ENCODE measurements at regions not wholly inside any gene's neighbourhood (a gene's known extent, or its start where the extent isn't known, plus 50 kb on each side); places are given as distances from the start of the nearest gene placed in this dataset.

DNA sequence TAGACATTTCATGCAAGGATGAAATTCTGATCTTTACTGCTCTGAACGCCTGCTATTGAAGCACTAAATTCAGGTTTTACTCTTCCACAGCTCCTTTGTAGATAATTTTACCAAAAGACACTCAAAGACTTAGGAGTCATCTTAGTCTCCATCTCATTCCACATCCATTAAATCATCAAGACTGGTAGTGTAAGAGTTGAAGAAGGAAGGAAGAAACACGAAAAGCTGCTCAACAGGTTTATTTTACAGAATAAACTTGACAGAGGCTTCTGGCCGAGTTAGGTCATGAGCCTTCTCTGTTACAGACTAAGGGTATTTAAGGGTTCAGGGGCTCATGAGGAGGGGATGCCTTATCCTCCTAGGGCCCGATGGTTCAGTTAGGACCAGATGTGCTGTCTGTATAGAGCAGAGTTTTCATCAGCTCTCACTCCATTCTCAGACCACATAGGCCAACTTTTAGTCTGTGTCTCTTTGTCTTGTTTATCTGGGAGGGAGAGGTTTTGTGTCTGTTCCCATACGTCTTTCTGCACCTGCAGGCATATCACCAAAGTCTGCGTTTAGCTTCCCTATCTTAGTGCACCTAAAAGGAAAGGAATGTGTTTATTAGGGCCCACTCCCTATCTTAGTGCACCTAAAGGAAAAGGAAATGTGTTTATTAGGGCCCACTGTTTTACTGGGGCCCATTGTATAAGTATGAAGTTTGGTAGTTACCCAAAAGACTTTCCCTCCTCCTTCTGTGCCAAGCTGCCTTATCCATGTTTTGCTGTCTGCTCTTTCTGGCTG is 57.4 kb upstream of the RGS18 start:
- intact Hi-C loops (cut with micrococcal nuclease; ENCODE audit: unreplicated experiment) = no loop called here
- H3K4me1 ChIP-seq (ENCODE audit: insufficient read depth, low read length, poor library complexity, severe bottlenecking) = no peaks in the 10 kb centered on the region
- H3K9me2 ChIP-seq (ENCODE audit: insufficient read depth, low read length) = no peaks in the 10 kb centered on the region
- H3K4me3 ChIP-seq (ENCODE audit: low read depth, low read length, poor library complexity, severe bottlenecking) = no peak overlapping the region
- H3K79me2 ChIP-seq (ENCODE audit: insufficient read depth, low read depth, low read length) = no peaks in the 10 kb centered on the region
- no peak overlapping the region for H3K27ac ChIP-seq (ENCODE audit: low read depth, low read length, poor library complexity, severe bottlenecking)
- no peak overlapping the region for H3K4me2 ChIP-seq (ENCODE audit: low read length)
- TF ChIP-seq, protein P1, sequence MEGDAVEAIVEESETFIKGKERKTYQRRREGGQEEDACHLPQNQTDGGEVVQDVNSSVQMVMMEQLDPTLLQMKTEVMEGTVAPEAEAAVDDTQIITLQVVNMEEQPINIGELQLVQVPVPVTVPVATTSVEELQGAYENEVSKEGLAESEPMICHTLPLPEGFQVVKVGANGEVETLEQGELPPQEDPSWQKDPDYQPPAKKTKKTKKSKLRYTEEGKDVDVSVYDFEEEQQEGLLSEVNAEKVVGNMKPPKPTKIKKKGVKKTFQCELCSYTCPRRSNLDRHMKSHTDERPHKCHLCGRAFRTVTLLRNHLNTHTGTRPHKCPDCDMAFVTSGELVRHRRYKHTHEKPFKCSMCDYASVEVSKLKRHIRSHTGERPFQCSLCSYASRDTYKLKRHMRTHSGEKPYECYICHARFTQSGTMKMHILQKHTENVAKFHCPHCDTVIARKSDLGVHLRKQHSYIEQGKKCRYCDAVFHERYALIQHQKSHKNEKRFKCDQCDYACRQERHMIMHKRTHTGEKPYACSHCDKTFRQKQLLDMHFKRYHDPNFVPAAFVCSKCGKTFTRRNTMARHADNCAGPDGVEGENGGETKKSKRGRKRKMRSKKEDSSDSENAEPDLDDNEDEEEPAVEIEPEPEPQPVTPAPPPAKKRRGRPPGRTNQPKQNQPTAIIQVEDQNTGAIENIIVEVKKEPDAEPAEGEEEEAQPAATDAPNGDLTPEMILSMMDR (conservative IDR thresholded peaks at IDR 0.05; ENCODE audit: low read length) = no peak
- no peak for TF ChIP-seq EZH2phosphoT487 (IDR thresholded peaks at IDR 0.05; ENCODE audit: borderline replicate concordance, low read depth, low read length)
- no peaks in the 10 kb centered on the region for H4K20me1 ChIP-seq (ENCODE audit: insufficient read depth, low read length)
- POLR2A ChIA-PET = no interaction called here
- H2AFZ ChIP-seq (ENCODE audit: low read length) = no peak overlapping the region
- no TSS peak for BruUV-seq (replicated peaks)
- no peaks in the 10 kb centered on the region for H3K9me3 ChIP-seq (ENCODE audit: low read length)
- no peaks in the 10 kb centered on the region for H3K36me3 ChIP-seq (ENCODE audit: insufficient read depth, low read length)
- CTCF ChIA-PET (ENCODE audit: unreplicated experiment) = no interaction called here
- no peak for DNase-seq (ENCODE audit: low spot score)

DNA sequence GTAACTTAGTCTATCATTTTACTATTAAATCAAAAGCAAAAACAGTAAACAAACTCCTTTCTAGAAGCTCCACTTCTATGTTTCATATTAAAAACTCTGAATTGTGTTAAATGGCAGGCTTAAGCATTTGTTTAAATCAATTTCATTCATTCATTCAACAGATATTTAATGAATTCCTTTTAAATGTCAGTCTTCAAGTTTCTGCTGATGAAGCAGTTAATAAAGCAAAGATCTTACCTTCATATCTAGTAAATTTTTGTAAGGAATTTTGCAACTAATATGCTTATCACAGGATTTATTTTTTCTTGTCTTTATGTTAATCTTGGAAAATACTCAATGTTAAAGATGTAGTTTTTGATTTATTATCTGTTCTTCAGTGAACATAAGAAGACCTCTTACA is 54.1 kb upstream of the RGS18 start:
- no peak overlapping the region for H2AFZ ChIP-seq (ENCODE audit: low read length)
- no peaks in the 10 kb centered on the region for H3K9me3 ChIP-seq (ENCODE audit: low read length)
- DNase-seq (ENCODE audit: low spot score) = no peak
- H3K79me2 ChIP-seq (ENCODE audit: insufficient read depth, low read depth, low read length) = no peaks in the 10 kb centered on the region
- TF ChIP-seq, protein P1 (conservative IDR thresholded peaks at IDR 0.05; ENCODE audit: low read length) = no peak
- no peak for TF ChIP-seq EZH2phosphoT487 (IDR thresholded peaks at IDR 0.05; ENCODE audit: borderline replicate concordance, low read depth, low read length)
- no peaks in the 10 kb centered on the region for H3K36me3 ChIP-seq (ENCODE audit: insufficient read depth, low read length)
- CTCF ChIA-PET (ENCODE audit: unreplicated experiment) = no interaction called here
- BruUV-seq (replicated peaks) = no TSS peak
- H4K20me1 ChIP-seq (ENCODE audit: insufficient read depth, low read length) = no peaks in the 10 kb centered on the region
- no peak overlapping the region for H3K4me2 ChIP-seq (ENCODE audit: low read length)
- H3K9me2 ChIP-seq (ENCODE audit: insufficient read depth, low read length) = no peaks in the 10 kb centered on the region
- H3K4me1 ChIP-seq (ENCODE audit: insufficient read depth, low read length, poor library complexity, severe bottlenecking) = no peaks in the 10 kb centered on the region
- POLR2A ChIA-PET = no interaction called here
- no peak overlapping the region for H3K4me3 ChIP-seq (ENCODE audit: low read depth, low read length, poor library complexity, severe bottlenecking)
- intact Hi-C loops (cut with micrococcal nuclease; ENCODE audit: unreplicated experiment) = no loop called here
- H3K27ac ChIP-seq (ENCODE audit: low read depth, low read length, poor library complexity, severe bottlenecking) = no peak overlapping the region

DNA sequence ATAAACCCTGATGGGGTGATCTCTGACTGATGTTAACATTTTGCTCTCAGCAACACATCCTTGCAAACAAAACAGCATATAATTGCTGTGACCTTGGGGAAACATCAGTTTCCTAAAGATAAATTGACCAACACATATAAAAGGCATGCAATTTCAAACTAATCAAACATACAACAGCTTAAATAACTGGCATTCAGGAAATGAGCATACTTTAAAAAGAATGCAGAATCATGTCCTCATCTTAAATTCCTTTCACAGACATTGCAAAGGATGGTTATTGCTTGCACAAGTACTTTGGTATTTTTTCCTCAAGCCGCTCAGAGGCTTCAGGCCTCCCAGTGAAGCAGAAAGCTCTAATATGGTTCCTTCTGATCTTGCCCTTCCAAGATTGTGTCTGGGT is 53.4 kb upstream of the RGS18 start:
- POLR2A ChIA-PET = interaction anchor here (0.7 kb wide), 1 partner anchor 1049 kb away, joined by 3 read pairs; no protein-coding TSS in a partner anchor
- no TSS peak for BruUV-seq (replicated peaks)
- no peak overlapping the region for H2AFZ ChIP-seq (ENCODE audit: low read length)

More for the DNA sequence above, 53.4 kb upstream of the RGS18 start:
- H3K9me2 ChIP-seq (ENCODE audit: insufficient read depth, low read length) = no peaks in the 10 kb centered on the region
- DNase-seq (ENCODE audit: low spot score) = no peak
- H3K27ac ChIP-seq (ENCODE audit: low read depth, low read length, poor library complexity, severe bottlenecking) = no peak overlapping the region
- intact Hi-C loops (cut with micrococcal nuclease; ENCODE audit: unreplicated experiment) = no loop called here
- H3K4me1 ChIP-seq (ENCODE audit: insufficient read depth, low read length, poor library complexity, severe bottlenecking) = no peaks in the 10 kb centered on the region
- H3K36me3 ChIP-seq (ENCODE audit: insufficient read depth, low read length) = no peaks in the 10 kb centered on the region
- H3K79me2 ChIP-seq (ENCODE audit: insufficient read depth, low read depth, low read length) = no peaks in the 10 kb centered on the region
- TF ChIP-seq, protein P1 (conservative IDR thresholded peaks at IDR 0.05; ENCODE audit: low read length) = no peak
- TF ChIP-seq EZH2phosphoT487 (IDR thresholded peaks at IDR 0.05; ENCODE audit: borderline replicate concordance, low read depth, low read length) = no peak
- no peak overlapping the region for H3K4me3 ChIP-seq (ENCODE audit: low read depth, low read length, poor library complexity, severe bottlenecking)
- H3K9me3 ChIP-seq (ENCODE audit: low read length) = no peaks in the 10 kb centered on the region
- CTCF ChIA-PET (ENCODE audit: unreplicated experiment) = no interaction called here
- H3K4me2 ChIP-seq (ENCODE audit: low read length) = no peak overlapping the region
- no peaks in the 10 kb centered on the region for H4K20me1 ChIP-seq (ENCODE audit: insufficient read depth, low read length)

Measured in OCI-LY7 (cell line).